Esophagus muscularis mucosa (tissue), 4 donors: ENCODE measurements at regions not wholly inside any gene's neighbourhood (a gene's known extent, or its start where the extent isn't known, plus 50 kb on each side); places are given as distances from the start of the nearest gene placed in this dataset.
"Not testable (repeated sequence)": the region's sequence is repeated elsewhere in the genome, so short reads cannot be mapped to it uniquely, and the experiment has no call there.

Source experiments
- DNase-seq: peaks from one replicate; pipeline ENCODE4 v3.0.0-alpha.2; 2017; ENCODE audit errors: extremely low spot score
- H3K27ac ChIP-seq, 4 donors: fragments of 200-600 bp; sonication (generic); replicated peaks in 1 of 4; 1 replicate in 3 of 4; 2 replicates in 1 of 4; pipeline ENCODE4 v1.5.1; 2016 to 2019; ENCODE audit warnings: mild to moderate bottlenecking in 1 of 4
- H3K27me3 ChIP-seq, 4 donors: fragments of 200-600 bp; sonication (generic); one replicate each; pipeline versions ENCODE4 v1.5.1 to v1.6.0; 2016 to 2019
- H3K36me3 ChIP-seq, 4 donors: fragments of 200-600 bp; sonication (generic); one replicate each; pipeline ENCODE4 v1.5.1; 2016 to 2019
- H3K4me1 ChIP-seq, 4 donors: fragments of 200-600 bp; sonication (generic); one replicate each; pipeline ENCODE4 v1.5.1; 2016 to 2019
- H3K4me3 ChIP-seq, 4 donors: fragments of 200-600 bp; sonication (generic); 1 replicate in 2 of 4; 2 replicates in 2 of 4; pipeline ENCODE4 v1.5.1; 2016 to 2019; ENCODE audit warnings: mild to moderate bottlenecking in 4 of 4, moderate library complexity in 1 of 4
- H3K9me3 ChIP-seq, 4 donors: fragments of 200-600 bp; sonication (generic); 1 replicate in 3 of 4; 2 replicates in 1 of 4; pipeline ENCODE4 v1.5.1; 2016 to 2019
- CTCF ChIP-seq, 3 experiments: fragments of 200-600 bp in 2 of 3; fragments of 450-650 bp in 1 of 3; sonication (generic) in 2 of 3; IDR thresholded peaks; one replicate each; pipeline ENCODE4 v1.5.1; 2017 to 2019; ENCODE audit warnings: antibody characterized with exemption in 3 of 3, mild to moderate bottlenecking in 2 of 3, moderate library complexity in 1 of 3
- EP300 ChIP-seq: sonication (generic); formaldehyde crosslinking; IDR thresholded peaks from one replicate; pipeline ENCODE4 v1.6.1; 2017; ENCODE audit warnings: antibody characterized with exemption
- POLR2A ChIP-seq: fragments of 450-650 bp; IDR thresholded peaks from one replicate; pipeline ENCODE4 v1.6.1; 2017; ENCODE audit warnings: antibody characterized with exemption, moderate library complexity, mild to moderate bottlenecking, low read depth
- POLR2AphosphoS5 ChIP-seq, 2 donors: sonication (generic); formaldehyde crosslinking; IDR thresholded peaks; one replicate each; pipeline ENCODE4 v1.6.1; 2017; ENCODE audit warnings: antibody characterized with exemption in 2 of 2
- WGBS: methylation state at CpG from one replicate; pipeline ENCODE4 v1.1.5; 2018; 5-methylcytosine and 5-hydroxymethylcytosine counted together
- intact Hi-C: fragments of 100-400 bp; cut with DNase I; formaldehyde crosslinking; loops from one replicate; pipeline ENCODE4 v1.15.1; 2023

GRCh38 chr10:64118736-64119135 lies 597.5 kb downstream of the REEP3 start:
- no peaks in the 10 kb centered on the region for H3K9me3 ChIP-seq
- no peak overlapping the region for H3K4me3 ChIP-seq
- H3K36me3 ChIP-seq: no peaks in the 10 kb centered on the region
- no peak for DNase-seq
- no peaks in the 10 kb centered on the region for H3K27me3 ChIP-seq
- no peaks in the 10 kb centered on the region for H3K4me1 ChIP-seq
- 87% methylated on average over 2 of the region's 2 CpGs for WGBS
- TF ChIP-seq EP300: no peak
- TF ChIP-seq POLR2A: no peak
- TF ChIP-seq CTCF (IDR thresholded peaks at IDR 0.05): no peak
- no peak for TF ChIP-seq POLR2AphosphoS5 (IDR thresholded peaks at IDR 0.05)
- no peak overlapping the region for H3K27ac ChIP-seq
- intact Hi-C loops: no loop called here

- 98% methylated on average over 16 of the region's 23 CpGs for WGBS
Measured at GRCh38 chr10:64120301-64120980, 599.2 kb downstream of the REEP3 start.

GRCh38 chr10:64130152-64130551 lies 609.0 kb downstream of the REEP3 start:
- TF ChIP-seq CTCF (IDR thresholded peaks at IDR 0.05) (no peak), POLR2A (no peak), EP300 (no peak), POLR2AphosphoS5 (IDR thresholded peaks at IDR 0.05) (no peak)

More at GRCh38 chr10:64120301-64120980, 599.2 kb downstream of the REEP3 start:
- H3K27ac ChIP-seq, H3K9me3 ChIP-seq, H3K4me1 ChIP-seq, H3K4me3 ChIP-seq, intact Hi-C loops, H3K36me3 ChIP-seq, H3K27me3 ChIP-seq, DNase-seq: not testable (repeated sequence)

GRCh38 chr10:64134676-64135075 lies 613.5 kb downstream of the REEP3 start:
- Histone ChIP-seq H3K4me3 (no peak overlapping the region), H3K27ac (no peak overlapping the region), H3K4me1 (no peaks in the 10 kb centered on the region), H3K9me3 (no peaks in the 10 kb centered on the region), H3K36me3 (no peaks in the 10 kb centered on the region), H3K27me3 (no peaks in the 10 kb centered on the region)
- TF ChIP-seq EP300: no peak
- no peak for DNase-seq
- WGBS: 85% methylated on average over 1 of the region's 1 CpG
- intact Hi-C loops: no loop called here

More at GRCh38 chr10:64130152-64130551, 609.0 kb downstream of the REEP3 start:
- intact Hi-C loops: no loop called here
- DNase-seq: no peak
- Histone ChIP-seq H3K4me1 (no peaks in the 10 kb centered on the region), H3K27me3 (no peaks in the 10 kb centered on the region), H3K9me3 (no peaks in the 10 kb centered on the region), H3K27ac (no peak overlapping the region), H3K4me3 (no peak overlapping the region), H3K36me3 (no peaks in the 10 kb centered on the region)
- WGBS: 88% methylated on average over 1 of the region's 1 CpG

- H3K27ac ChIP-seq: no peak overlapping the region
- DNase-seq: no peak
- no peaks in the 10 kb centered on the region for H3K4me1 ChIP-seq
- intact Hi-C loops: no loop called here
- 88% methylated on average over 3 of the region's 3 CpGs for WGBS
- no peaks in the 10 kb centered on the region for H3K9me3 ChIP-seq
- no peaks in the 10 kb centered on the region for H3K27me3 ChIP-seq
- TF ChIP-seq CTCF (IDR thresholded peaks at IDR 0.05) (no peak), EP300 (no peak), POLR2A (no peak)
- H3K36me3 ChIP-seq: no peaks in the 10 kb centered on the region
- H3K4me3 ChIP-seq: no peak overlapping the region
Measured at GRCh38 chr10:64142395-64142794, 621.2 kb downstream of the REEP3 start.

GRCh38 chr10:64148607-64149006 lies 627.4 kb downstream of the REEP3 start:
- intact Hi-C loops: no loop called here
- no peak for TF ChIP-seq CTCF (IDR thresholded peaks at IDR 0.05)
- TF ChIP-seq EP300: no peak
- TF ChIP-seq POLR2A: no peak
- no peak for TF ChIP-seq POLR2AphosphoS5 (IDR thresholded peaks at IDR 0.05)
- no peaks in the 10 kb centered on the region for H3K9me3 ChIP-seq
- H3K4me1 ChIP-seq: no peaks in the 10 kb centered on the region
- no peak overlapping the region for H3K4me3 ChIP-seq
- no peaks in the 10 kb centered on the region for H3K36me3 ChIP-seq
- DNase-seq: no peak
- H3K27ac ChIP-seq: no peak overlapping the region
- no peaks in the 10 kb centered on the region for H3K27me3 ChIP-seq
